Hepatocyte (in vitro differentiated cells): ENCODE measurements at regions not wholly inside any gene's neighbourhood (a gene's known extent, or its start where the extent isn't known, plus 50 kb on each side); places are given as distances from the start of the nearest gene placed in this dataset.

Experiments
- DNase-seq: peaks from one replicate; pipeline ENCODE4 v3.0.0-alpha.2; 2016; ENCODE audit warnings: low spot score
- H2AFZ ChIP-seq: fragments of 200-600 bp; sonication (generic); 2 replicates; pipeline ENCODE4 v1.6.0; 2016; ENCODE audit warnings: antibody characterized with exemption, mild to moderate bottlenecking
- H3K27ac ChIP-seq: fragments of 200-600 bp; sonication (generic); 2 replicates; pipeline ENCODE4 v1.5.1; 2016; ENCODE audit warnings: mild to moderate bottlenecking
- H3K27me3 ChIP-seq: fragments of 200-600 bp; sonication (generic); 2 replicates; pipeline ENCODE4 v1.6.1; 2016
- H3K36me3 ChIP-seq: fragments of 200-600 bp; sonication (generic); replicated peaks from 2 replicates; pipeline ENCODE4 v1.5.1; 2016; ENCODE audit warnings: low read depth; ENCODE audit not compliant: insufficient read depth
- H3K4me1 ChIP-seq: fragments of 200-600 bp; sonication (generic); 2 replicates; pipeline ENCODE4 v1.5.1; 2016; ENCODE audit warnings: mild to moderate bottlenecking, moderate library complexity; ENCODE audit not compliant: insufficient read depth
- H3K4me2 ChIP-seq: fragments of 200-600 bp; sonication (generic); 2 replicates; pipeline ENCODE4 v1.6.0; 2016
- H3K4me3 ChIP-seq: fragments of 200-600 bp; sonication (generic); 2 replicates; pipeline ENCODE4 v1.5.1; 2016; ENCODE audit warnings: mild to moderate bottlenecking
- H3K79me2 ChIP-seq: fragments of 200-600 bp; sonication (generic); 2 replicates; pipeline ENCODE4 v1.6.0; 2017; ENCODE audit warnings: mild to moderate bottlenecking
- H3K9me2 ChIP-seq: fragments of 200-600 bp; sonication (generic); replicated peaks from 2 replicates; pipeline ENCODE4 v1.6.0; 2017; ENCODE audit warnings: mild to moderate bottlenecking; ENCODE audit not compliant: insufficient read depth
- H3K9me3 ChIP-seq: fragments of 200-600 bp; sonication (generic); 2 replicates; pipeline ENCODE4 v1.5.1; 2016; ENCODE audit warnings: low read depth, mild to moderate bottlenecking
- H4K20me1 ChIP-seq: fragments of 200-600 bp; sonication (generic); 2 replicates; pipeline ENCODE4 v1.6.0; 2016; ENCODE audit warnings: mild to moderate bottlenecking; ENCODE audit not compliant: insufficient read depth, poor library complexity, severe bottlenecking
- CTCF ChIP-seq: fragments of 200-600 bp; sonication (generic); IDR thresholded peaks from 2 replicates; pipeline ENCODE4 v1.5.1; 2016; ENCODE audit warnings: antibody characterized with exemption, mild to moderate bottlenecking; ENCODE audit not compliant: poor library complexity
- EZH2 ChIP-seq: fragments of 200-600 bp; sonication (generic); IDR thresholded peaks from 2 replicates; pipeline ENCODE4 v1.6.1; 2016; ENCODE audit warnings: antibody characterized with exemption, mild to moderate bottlenecking, borderline replicate concordance
- EZH2phosphoT487 ChIP-seq: fragments of 200-600 bp; sonication (generic); IDR thresholded peaks from one replicate; pipeline ENCODE4 v1.6.1; 2018; ENCODE audit warnings: antibody characterized with exemption, mild to moderate bottlenecking, low read depth, moderate library complexity; ENCODE audit not compliant: unreplicated experiment, severe bottlenecking
- WGBS: methylation state at CpG from one replicate; pipeline ENCODE4 v1.1.6; 2016; ENCODE audit warnings: low lambda C conversion rate; ENCODE audit errors: missing lambda C conversion rate; 5-methylcytosine and 5-hydroxymethylcytosine counted together

GRCh38 chr4:158010361-158010760, 162.5 kb downstream of the GASK1B start:
- no peak overlapping the region for H2AFZ ChIP-seq
- no peak overlapping the region for H3K27ac ChIP-seq
- no peak overlapping the region for H3K4me3 ChIP-seq
- DNase-seq, result no peak
- no peaks in the 10 kb centered on the region for H3K9me3 ChIP-seq
- no peaks in the 10 kb centered on the region for H3K9me2 ChIP-seq
- H3K27me3 ChIP-seq, result no peaks in the 10 kb centered on the region
- H4K20me1 ChIP-seq, result no peaks in the 10 kb centered on the region
- TF ChIP-seq CTCF (no peak), EZH2phosphoT487 (no peak), EZH2 (no peak)
- no peaks in the 10 kb centered on the region for H3K79me2 ChIP-seq
- no peak overlapping the region for H3K4me2 ChIP-seq
- no peaks in the 10 kb centered on the region for H3K36me3 ChIP-seq
- 88% methylated on average over 5 of the region's 5 CpGs for WGBS
- H3K4me1 ChIP-seq, result no peaks in the 10 kb centered on the region

- H2AFZ ChIP-seq, result no peak overlapping the region
Observed at GRCh38 chr4:158008551-158009218, 164.1 kb downstream of the GASK1B start.

GRCh38 chr4:158007566-158007965, 165.3 kb downstream of the GASK1B start:
- no peak for TF ChIP-seq EZH2phosphoT487
- no peak for TF ChIP-seq EZH2
- no peak for TF ChIP-seq CTCF
- Histone ChIP-seq H3K4me3 (no peak overlapping the region), H3K4me2 (no peak overlapping the region), H4K20me1 (no peaks in the 10 kb centered on the region), H2AFZ (no peak overlapping the region), H3K36me3 (no peaks in the 10 kb centered on the region), H3K9me2 (no peaks in the 10 kb centered on the region), H3K27me3 (no peaks in the 10 kb centered on the region), H3K9me3 (no peaks in the 10 kb centered on the region), H3K27ac (no peak overlapping the region), H3K79me2 (no peaks in the 10 kb centered on the region), H3K4me1 (no peaks in the 10 kb centered on the region)
- WGBS, result 90% methylated on average over 3 of the region's 3 CpGs
- no peak for DNase-seq

More at GRCh38 chr4:158008551-158009218, 164.1 kb downstream of the GASK1B start:
- Histone ChIP-seq H3K9me2 (no peaks in the 10 kb centered on the region), H3K4me3 (no peak overlapping the region), H3K4me2 (no peak overlapping the region), H3K79me2 (no peaks in the 10 kb centered on the region), H3K9me3 (no peaks in the 10 kb centered on the region), H3K36me3 (no peaks in the 10 kb centered on the region), H4K20me1 (no peaks in the 10 kb centered on the region), H3K27me3 (no peaks in the 10 kb centered on the region), H3K27ac (no peak overlapping the region), H3K4me1 (no peaks in the 10 kb centered on the region)
- 88% methylated on average over 6 of the region's 6 CpGs for WGBS
- TF ChIP-seq EZH2 (no peak), EZH2phosphoT487 (no peak), CTCF (no peak)
- no peak for DNase-seq

- Histone ChIP-seq H2AFZ (no peak overlapping the region), H3K79me2 (no peaks in the 10 kb centered on the region), H3K9me3 (no peaks in the 10 kb centered on the region), H3K36me3 (no peaks in the 10 kb centered on the region), H4K20me1 (no peaks in the 10 kb centered on the region), H3K4me3 (no peak overlapping the region), H3K4me2 (no peak overlapping the region), H3K27ac (no peak overlapping the region), H3K9me2 (no peaks in the 10 kb centered on the region), H3K4me1 (peaks cover 4% of the 10 kb centered on the region), H3K27me3 (no peaks in the 10 kb centered on the region)
- no peak for DNase-seq
- TF ChIP-seq CTCF (no peak), EZH2 (no peak), EZH2phosphoT487 (no peak)
Observed at GRCh38 chr4:158006990-158007389, 165.8 kb downstream of the GASK1B start.
